Activated CD8-positive, alpha-beta T cell treated with anti-CD3 and anti-CD28 coated beads for 36 hours (primary cell): ENCODE measurements at regions not wholly inside any gene's neighbourhood (a gene's known extent, or its start where the extent isn't known, plus 50 kb on each side); places are given as distances from the start of the nearest gene placed in this dataset.
"Not testable (repeated sequence)": the region's sequence is repeated elsewhere in the genome, so short reads cannot be mapped to it uniquely, and the experiment has no call there.

Experiments used
- ATAC-seq: fragments of 200-7000 bp; cut with Tn5 transposase; one replicate; pipeline ENCODE4 v1.10.0; 2021; ENCODE audit warnings: mild to moderate bottlenecking, moderate library complexity
- CTCF ChIA-PET: fragments of 350-600 bp; sonication (Branson Sonifier 250); formaldehyde crosslinking; loops from one replicate; lab custom pipeline; 2021; ENCODE audit warnings: antibody characterized with exemption; lab: Charles Lee
- POLR2A ChIA-PET: fragments of 350-600 bp; sonication (Branson Sonifier 250); formaldehyde crosslinking; loops from one replicate; lab custom pipeline; 2021; ENCODE audit warnings: antibody characterized with exemption; lab: Charles Lee
- DNase-seq: peaks from one replicate; pipeline ENCODE4 v3.0.0-alpha.2; 2020
- H3K27ac Mint-ChIP-seq: one replicate; pipeline ENCODE4 v1.8.0; 2021; ENCODE audit warnings: mild to moderate bottlenecking, mixed read lengths
- H3K27me3 Mint-ChIP-seq: one replicate; pipeline ENCODE4 v1.8.0; 2021; ENCODE audit warnings: mixed read lengths
- H3K36me3 Mint-ChIP-seq: one replicate; pipeline ENCODE4 v1.8.0; 2021; ENCODE audit warnings: low read depth, mixed read lengths
- H3K4me1 Mint-ChIP-seq: one replicate; pipeline ENCODE4 v1.8.0; 2021; ENCODE audit warnings: low read depth, mixed read lengths
- H3K4me3 Mint-ChIP-seq: one replicate; pipeline ENCODE4 v1.8.0; 2021; ENCODE audit warnings: mild to moderate bottlenecking, moderate library complexity, mixed read lengths
- H3K9me3 Mint-ChIP-seq: one replicate; pipeline ENCODE4 v1.8.0; 2021; ENCODE audit warnings: mixed read lengths
- intact Hi-C: fragments of 100-400 bp; cut with micrococcal nuclease; formaldehyde crosslinking; loops from one replicate; pipeline ENCODE4 v1.10.0; 2022
- TF ChIP-seq, protein P1 (sequence below): fragments of 200-600 bp; IDR thresholded peaks from one replicate; pipeline ENCODE4 v1.8.0; 2022; ENCODE audit warnings: antibody characterized with exemption, mild to moderate bottlenecking

DNA sequence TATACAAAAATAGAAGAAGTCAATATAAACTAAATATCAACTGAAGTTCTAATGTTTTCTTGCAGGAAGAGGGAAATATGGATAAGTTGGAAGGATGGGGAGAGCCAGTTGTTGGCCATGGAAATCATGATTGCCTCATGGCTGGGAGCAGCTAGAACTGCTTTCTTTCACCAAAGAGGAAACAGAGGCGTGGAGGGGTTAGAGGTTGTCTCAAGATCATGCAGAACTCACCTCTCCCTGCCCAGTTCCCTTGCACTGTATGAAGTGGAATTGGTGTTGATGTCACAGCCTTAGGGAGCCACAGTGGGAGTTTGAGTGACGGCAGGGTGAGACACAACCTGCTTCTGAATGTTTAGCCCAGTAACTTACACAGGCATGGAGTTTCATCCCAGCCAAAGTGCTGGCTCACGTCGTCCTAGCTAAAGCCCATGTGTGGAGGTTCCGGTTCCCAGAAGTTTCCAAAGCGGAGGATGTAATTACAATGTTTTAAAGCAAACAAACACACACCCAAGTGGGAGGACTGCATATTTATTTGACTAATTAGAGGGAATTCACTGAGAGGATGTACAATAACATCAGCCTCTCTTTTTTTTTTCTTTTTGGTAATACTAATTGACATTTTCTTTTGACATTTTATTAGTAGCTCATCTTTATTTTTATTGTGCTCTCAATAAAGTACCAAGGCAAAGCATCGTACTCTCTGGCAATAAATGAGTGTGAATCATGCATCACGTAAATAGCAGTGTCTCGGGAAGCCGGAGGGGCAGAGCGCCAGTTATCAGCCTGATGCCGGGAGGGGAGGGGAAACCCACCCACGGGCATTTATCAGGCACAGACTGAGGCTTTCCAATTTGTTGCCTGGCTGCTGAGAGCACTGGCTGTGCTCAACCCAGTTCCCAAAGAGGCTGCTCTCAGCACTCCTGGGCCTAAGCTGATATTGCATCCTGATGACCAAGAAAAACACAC, 118.7 kb upstream of the CDH5 start:
- Mint-ChIP-seq H3K27ac (no peak overlapping the region), H3K9me3 (no peaks in the 10 kb centered on the region), H3K4me1 (no peaks in the 10 kb centered on the region), H3K27me3 (peaks cover 2% of the 10 kb centered on the region), H3K36me3 (no peaks in the 10 kb centered on the region), H3K4me3 (no peak overlapping the region)
- CTCF ChIA-PET = no interaction called here
- intact Hi-C loops = no loop called here
- ATAC-seq = no peak
- POLR2A ChIA-PET = no interaction called here
- TF ChIP-seq, protein P1, sequence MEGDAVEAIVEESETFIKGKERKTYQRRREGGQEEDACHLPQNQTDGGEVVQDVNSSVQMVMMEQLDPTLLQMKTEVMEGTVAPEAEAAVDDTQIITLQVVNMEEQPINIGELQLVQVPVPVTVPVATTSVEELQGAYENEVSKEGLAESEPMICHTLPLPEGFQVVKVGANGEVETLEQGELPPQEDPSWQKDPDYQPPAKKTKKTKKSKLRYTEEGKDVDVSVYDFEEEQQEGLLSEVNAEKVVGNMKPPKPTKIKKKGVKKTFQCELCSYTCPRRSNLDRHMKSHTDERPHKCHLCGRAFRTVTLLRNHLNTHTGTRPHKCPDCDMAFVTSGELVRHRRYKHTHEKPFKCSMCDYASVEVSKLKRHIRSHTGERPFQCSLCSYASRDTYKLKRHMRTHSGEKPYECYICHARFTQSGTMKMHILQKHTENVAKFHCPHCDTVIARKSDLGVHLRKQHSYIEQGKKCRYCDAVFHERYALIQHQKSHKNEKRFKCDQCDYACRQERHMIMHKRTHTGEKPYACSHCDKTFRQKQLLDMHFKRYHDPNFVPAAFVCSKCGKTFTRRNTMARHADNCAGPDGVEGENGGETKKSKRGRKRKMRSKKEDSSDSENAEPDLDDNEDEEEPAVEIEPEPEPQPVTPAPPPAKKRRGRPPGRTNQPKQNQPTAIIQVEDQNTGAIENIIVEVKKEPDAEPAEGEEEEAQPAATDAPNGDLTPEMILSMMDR = no peak
- DNase-seq = no peak

DNA sequence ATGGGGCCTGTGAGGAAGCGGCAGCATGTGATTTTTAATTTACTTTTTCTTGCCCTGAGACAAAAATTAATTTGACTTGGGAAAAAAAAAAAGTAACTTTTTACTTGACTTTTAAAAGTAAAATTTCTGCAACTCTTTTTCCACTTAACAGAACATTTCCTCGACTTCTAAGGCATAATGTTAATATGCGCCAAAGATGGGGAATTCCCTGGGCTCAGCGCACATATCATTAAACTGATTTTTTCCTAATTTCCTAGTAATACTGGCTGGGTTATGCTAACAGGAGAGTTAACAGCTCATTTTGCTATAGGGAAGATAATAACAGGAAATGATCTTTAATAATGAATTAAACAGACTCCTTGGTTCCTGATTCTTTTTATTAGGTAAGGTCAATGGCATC, 120.6 kb upstream of the CDH5 start:
- no peak for ATAC-seq
- H3K4me1 Mint-ChIP-seq = no peaks in the 10 kb centered on the region
- peaks cover 2% of the 10 kb centered on the region for H3K27me3 Mint-ChIP-seq
- ChIA-PET CTCF (no interaction called here), POLR2A (no interaction called here)
- DNase-seq = no peak
- H3K27ac Mint-ChIP-seq = no peak overlapping the region
- no peak overlapping the region for H3K4me3 Mint-ChIP-seq
- TF ChIP-seq, protein P1 = no peak
- H3K36me3 Mint-ChIP-seq = no peaks in the 10 kb centered on the region
- no peaks in the 10 kb centered on the region for H3K9me3 Mint-ChIP-seq
- intact Hi-C loops = no loop called here

DNA sequence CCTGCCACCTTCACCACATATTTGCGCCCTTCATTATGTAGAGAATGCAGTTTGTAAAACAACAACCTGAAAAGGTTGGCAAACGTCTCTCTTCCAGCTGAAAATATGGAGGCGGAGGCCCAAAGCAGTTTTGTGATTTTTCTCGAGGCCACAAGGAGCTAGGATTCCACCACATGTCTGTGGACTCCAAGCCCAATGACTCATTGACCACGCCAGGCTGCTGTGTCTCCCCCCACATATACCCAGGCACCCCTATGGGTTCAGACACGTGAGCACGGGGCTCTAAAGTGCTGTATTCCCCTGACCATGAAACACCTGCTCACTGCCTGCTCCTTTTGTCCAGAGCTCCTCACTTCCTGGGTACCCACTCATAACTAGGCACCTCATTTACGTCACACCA, 121.4 kb upstream of the CDH5 start:
- no peak overlapping the region for H3K27ac Mint-ChIP-seq
- H3K36me3 Mint-ChIP-seq = no peaks in the 10 kb centered on the region
- ChIA-PET POLR2A (no interaction called here), CTCF (no interaction called here)
- TF ChIP-seq, protein P1 = no peak
- no peaks in the 10 kb centered on the region for H3K9me3 Mint-ChIP-seq
- H3K4me3 Mint-ChIP-seq = no peak overlapping the region
- no peak for ATAC-seq
- no peak for DNase-seq
- no peaks in the 10 kb centered on the region for H3K4me1 Mint-ChIP-seq
- intact Hi-C loops = no loop called here
- H3K27me3 Mint-ChIP-seq = peaks cover 2% of the 10 kb centered on the region

DNA sequence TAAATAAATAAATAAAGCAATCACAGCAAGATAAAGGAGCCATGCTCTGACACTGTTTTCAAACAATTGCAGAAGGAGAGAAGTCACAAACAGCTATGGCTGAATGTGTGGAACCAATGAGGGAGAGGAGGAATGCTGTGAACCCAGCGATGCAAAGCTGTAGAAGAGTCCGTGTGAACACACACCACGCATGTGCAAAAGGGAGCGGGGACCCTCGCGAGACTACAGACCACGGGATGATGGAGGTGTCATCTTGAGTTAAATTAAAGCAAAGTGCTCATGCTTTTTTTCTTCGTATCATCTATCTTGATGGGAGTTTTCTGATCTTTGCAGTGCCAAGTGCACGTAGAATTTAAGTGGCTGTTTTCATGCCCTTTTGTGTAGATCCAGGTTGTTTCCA, 123.8 kb upstream of the CDH5 start:
- Mint-ChIP-seq H3K36me3 (no peaks in the 10 kb centered on the region), H3K27ac (no peak overlapping the region), H3K9me3 (peaks cover 4% of the 10 kb centered on the region), H3K4me3 (no peak overlapping the region), H3K4me1 (no peaks in the 10 kb centered on the region), H3K27me3 (peaks cover 6% of the 10 kb centered on the region)
- intact Hi-C loops = no loop called here
- ChIA-PET POLR2A (no interaction called here), CTCF (no interaction called here)
- DNase-seq (no peak), ATAC-seq (no peak)
- TF ChIP-seq, protein P1 = no peak

DNA sequence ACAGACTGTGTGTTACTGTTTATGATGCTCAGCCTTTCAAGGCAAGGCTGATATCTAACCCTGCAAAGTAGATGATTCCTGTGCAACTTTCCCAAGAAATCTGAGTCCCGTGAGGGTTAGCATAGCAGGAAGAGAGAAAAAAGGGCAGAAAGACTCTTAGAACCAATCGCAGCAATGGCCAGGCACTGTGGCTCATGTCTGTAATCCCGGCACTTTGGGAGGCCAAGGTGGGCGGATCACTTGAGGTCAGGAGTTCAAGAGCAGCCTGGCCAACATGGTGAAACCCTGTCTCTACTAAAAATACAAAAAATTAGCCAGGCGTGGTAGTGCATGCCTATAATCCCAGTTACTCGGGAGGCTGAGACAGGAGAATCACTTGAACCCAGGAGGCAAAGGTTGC, 124.3 kb upstream of the CDH5 start:
- POLR2A ChIA-PET, H3K9me3 Mint-ChIP-seq, DNase-seq, ATAC-seq, H3K27me3 Mint-ChIP-seq, CTCF ChIA-PET, H3K36me3 Mint-ChIP-seq, H3K4me1 Mint-ChIP-seq, H3K4me3 Mint-ChIP-seq, H3K27ac Mint-ChIP-seq, intact Hi-C loops: not testable (repeated sequence)
